Stimulated activated CD8-positive, alpha-beta memory T cell treated with anti-CD3 and anti-CD28 coated beads, Interleukin-4, amount 100 ng/mL, for 4 hours (primary cell): ENCODE measurements at regions not wholly inside any gene's neighbourhood (a gene's known extent, or its start where the extent isn't known, plus 50 kb on each side); places are given as distances from the start of the nearest gene placed in this dataset.

Experiments
- DNase-seq, 2 donors: peaks; one replicate each; pipeline ENCODE4 v3.0.0-alpha.2; 2020; ENCODE audit warnings: low read depth in 2 of 2, low spot score in 1 of 2

DNA sequence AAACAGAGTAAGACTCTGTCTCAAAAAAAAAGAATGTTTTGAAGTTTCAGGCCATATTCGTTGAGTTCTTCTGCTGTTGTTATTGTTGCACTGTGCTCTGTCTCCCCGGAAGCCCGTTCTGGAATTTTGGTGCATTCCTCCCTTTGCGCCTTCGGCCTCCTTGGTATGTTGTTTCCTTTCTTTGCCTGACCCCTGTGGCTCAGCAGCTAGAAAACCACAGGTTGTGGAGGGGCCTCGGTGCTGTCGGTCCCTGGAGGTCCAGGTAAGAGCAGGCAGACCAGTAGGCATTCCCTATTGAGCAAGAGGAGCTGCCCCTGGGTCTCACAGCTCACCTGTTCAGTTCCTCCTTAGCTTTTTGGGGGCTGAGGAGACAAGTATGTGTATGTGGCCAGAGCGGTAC, 51.0 kb upstream of the DLG1 start:
- no peak for DNase-seq
